ENCODE measurements at regions not wholly inside any gene's neighbourhood (a gene's known extent, or its start where the extent isn't known, plus 50 kb on each side); places are given as distances from the start of the nearest gene placed in this dataset.

GRCh38 chr9:86580688-86581087, 226.5 kb upstream of the TUT7 start:
- no peak for TF ChIP-seq GATA2 (IDR thresholded peaks at IDR 0.05; ENCODE audit: low read depth, low read length)
- no peak for TF ChIP-seq GATA3 (IDR thresholded peaks at IDR 0.05; ENCODE audit: low read depth, low read length)
